ENCODE measurements at regions not wholly inside any gene's neighbourhood (a gene's known extent, or its start where the extent isn't known, plus 50 kb on each side); places are given as distances from the start of the nearest gene placed in this dataset.

DNA sequence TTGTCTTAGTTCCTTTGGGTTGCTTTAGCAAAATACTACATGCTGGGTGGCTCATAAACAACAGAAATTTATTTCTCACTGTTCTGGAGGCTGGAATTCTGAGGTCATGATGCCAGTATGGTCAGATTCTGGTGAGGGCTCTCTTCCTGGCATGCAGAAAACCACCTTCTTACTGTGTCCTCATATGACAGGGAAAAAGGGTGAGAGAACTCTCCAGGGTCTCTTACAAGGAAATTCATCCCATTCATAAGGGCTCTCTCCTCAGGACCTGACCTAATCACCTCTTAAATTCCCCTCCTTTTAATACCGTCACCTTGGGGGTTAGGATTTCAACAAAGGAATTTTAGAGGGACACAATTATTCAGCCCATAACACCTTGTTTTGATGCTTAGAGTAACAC lies 243.1 kb upstream of the TNP1 start:
- TF ChIP-seq, protein P1, sequence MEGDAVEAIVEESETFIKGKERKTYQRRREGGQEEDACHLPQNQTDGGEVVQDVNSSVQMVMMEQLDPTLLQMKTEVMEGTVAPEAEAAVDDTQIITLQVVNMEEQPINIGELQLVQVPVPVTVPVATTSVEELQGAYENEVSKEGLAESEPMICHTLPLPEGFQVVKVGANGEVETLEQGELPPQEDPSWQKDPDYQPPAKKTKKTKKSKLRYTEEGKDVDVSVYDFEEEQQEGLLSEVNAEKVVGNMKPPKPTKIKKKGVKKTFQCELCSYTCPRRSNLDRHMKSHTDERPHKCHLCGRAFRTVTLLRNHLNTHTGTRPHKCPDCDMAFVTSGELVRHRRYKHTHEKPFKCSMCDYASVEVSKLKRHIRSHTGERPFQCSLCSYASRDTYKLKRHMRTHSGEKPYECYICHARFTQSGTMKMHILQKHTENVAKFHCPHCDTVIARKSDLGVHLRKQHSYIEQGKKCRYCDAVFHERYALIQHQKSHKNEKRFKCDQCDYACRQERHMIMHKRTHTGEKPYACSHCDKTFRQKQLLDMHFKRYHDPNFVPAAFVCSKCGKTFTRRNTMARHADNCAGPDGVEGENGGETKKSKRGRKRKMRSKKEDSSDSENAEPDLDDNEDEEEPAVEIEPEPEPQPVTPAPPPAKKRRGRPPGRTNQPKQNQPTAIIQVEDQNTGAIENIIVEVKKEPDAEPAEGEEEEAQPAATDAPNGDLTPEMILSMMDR (IDR thresholded peaks at IDR 0.05; ENCODE audit: low read depth, low read length) = no peak
- TF ChIP-seq POLR2A (IDR thresholded peaks at IDR 0.05; ENCODE audit: extremely low read depth, insufficient read length) = no peak

Data from NB4 (cell line).